ENCODE measurements at regions not wholly inside any gene's neighbourhood (a gene's known extent, or its start where the extent isn't known, plus 50 kb on each side); places are given as distances from the start of the nearest gene placed in this dataset.
A peak's percentile ranks its signal among the peaks of the same experiment; 100 is the strongest.
"Not testable (repeated sequence)": the region's sequence is repeated elsewhere in the genome, so short reads cannot be mapped to it uniquely, and the experiment has no call there.

GRCh38 chr17:43345515-43345914 is 53.3 kb upstream of the ARL4D start:
- DNase-seq (ENCODE audit: low spot score) = not testable (repeated sequence)

DNA sequence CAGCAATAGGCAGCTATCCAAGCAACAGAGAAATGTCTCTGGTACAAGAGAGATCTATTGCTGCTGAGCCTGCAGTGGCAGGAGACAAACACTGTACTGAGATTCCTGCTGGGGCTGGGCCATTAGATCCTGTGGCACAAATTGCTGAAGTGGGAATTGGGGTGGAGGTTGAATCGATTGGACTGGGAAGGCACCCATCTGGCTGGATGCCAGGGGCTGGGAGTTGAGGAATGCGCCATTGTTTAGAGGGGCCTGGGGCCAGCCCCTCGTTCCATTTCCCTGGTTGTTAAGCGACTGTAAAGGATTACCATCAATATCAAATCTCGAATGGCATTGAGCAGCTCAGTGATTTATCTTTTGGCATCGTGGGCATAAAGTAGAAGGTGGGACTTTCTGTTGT is 54.1 kb upstream of the ARL4D start:
- DNase-seq (ENCODE audit: low spot score) = no peak

DNA sequence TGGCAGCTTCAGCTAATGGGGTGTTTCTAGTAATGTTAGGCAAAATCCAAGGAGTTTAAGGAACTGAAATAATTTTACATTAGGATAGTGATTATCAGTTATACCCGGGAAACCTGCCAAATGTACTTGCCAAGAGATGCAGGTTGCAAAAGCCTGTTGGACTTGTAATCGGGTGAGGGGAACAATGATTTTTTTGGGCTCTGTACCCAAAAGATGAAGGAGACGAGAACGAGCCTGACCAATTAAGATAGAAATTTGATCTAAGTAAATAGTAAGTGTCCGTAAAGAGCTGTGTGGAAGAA is 56.3 kb upstream of the ARL4D start:
- no peak for DNase-seq (ENCODE audit: low spot score)

- DNase-seq (ENCODE audit: low spot score) = no peak
Observed at GRCh38 chr17:43341715-43342588, 56.8 kb upstream of the ARL4D start.

DNA sequence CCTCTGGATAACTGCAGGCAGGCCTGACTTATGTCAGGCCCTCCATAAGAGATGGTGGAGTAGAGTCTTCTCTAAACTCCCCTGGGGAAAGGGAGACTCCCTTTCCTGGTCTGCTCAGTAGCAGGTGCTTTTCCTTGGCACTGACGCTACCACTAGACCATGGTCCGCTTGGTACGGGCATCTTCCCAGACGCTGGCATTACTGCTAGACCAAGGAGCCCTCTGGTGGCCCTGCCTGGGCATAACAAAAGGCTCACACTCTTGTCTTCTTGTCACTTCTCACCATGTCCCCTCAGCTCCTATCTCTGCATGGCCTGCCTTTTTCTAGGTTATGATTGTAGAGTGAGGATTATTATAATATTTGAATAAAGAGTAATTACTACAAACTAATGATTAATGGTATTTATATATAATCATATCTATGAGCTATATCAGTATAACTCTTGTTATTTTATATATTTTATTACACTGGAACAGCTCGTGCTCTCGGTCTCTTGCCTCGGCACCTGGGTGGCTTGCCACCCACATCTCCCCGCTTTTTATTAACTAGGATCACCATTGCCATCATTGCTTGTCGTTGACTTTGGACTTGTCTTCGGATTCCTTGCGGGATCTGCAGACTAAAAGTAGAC is 59.8 kb upstream of the ARL4D start:
- DNase-seq (ENCODE audit: low spot score) = no peak

GRCh38 chr17:43337684-43338428 is 60.9 kb upstream of the ARL4D start:
- no peak for DNase-seq (ENCODE audit: low spot score)

DNA sequence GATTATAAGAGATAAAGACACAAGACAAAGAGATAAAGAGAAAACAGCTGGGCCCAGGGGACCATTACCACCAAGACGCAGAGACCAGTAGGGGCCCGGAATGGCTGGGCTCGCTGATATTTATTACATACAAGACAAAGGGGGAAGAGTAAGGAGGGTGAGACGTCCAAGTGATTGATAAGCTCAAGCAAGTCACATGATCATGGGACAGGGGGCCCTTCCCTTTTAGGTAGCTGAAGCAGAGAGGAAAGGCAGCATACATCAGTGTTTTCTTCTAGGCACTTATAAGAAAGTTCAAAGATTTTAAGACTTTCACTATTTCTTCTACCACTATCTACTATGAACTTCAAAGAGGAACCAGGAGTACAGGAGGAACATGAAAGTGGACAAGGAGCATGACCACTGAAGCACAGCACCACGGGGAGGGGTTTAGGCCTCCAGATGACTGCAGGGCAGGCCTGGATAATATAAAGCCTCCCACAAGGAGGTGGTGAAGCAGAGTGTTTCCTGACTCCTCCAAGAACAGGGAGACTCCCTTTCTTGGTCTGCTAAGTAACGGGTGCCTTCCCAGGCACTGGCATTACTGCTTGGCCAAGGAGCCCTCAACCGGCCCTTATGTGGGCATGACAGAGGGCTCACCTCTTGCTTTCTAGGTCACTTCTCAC is 63.9 kb upstream of the ARL4D start:
- DNase-seq (ENCODE audit: low spot score) = no peak

- no peak for DNase-seq (ENCODE audit: low spot score)
Observed at GRCh38 chr17:43333433-43333943, 65.3 kb upstream of the ARL4D start.

DNA sequence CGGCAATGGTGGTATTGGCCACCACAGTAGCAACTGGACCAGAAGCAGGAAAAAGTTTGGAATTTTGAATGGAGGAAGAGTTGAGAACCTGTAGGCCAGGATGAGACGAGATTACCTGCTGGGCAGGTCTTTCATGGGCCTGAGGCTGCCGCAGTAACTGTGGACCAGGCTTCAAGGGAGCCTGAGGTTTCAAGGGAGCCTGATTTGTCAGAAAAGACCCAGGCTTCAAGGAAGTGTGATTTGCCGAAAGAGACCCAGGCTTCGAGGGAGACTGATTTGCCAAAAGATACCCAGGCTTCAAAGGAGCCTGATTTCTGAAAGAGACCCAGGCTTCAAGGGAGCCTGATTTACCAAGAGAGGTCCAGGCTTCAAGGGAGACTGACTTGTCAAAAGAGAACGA is 66.6 kb upstream of the ARL4D start:
- DNase-seq (ENCODE audit: low spot score) = no peak

DNA sequence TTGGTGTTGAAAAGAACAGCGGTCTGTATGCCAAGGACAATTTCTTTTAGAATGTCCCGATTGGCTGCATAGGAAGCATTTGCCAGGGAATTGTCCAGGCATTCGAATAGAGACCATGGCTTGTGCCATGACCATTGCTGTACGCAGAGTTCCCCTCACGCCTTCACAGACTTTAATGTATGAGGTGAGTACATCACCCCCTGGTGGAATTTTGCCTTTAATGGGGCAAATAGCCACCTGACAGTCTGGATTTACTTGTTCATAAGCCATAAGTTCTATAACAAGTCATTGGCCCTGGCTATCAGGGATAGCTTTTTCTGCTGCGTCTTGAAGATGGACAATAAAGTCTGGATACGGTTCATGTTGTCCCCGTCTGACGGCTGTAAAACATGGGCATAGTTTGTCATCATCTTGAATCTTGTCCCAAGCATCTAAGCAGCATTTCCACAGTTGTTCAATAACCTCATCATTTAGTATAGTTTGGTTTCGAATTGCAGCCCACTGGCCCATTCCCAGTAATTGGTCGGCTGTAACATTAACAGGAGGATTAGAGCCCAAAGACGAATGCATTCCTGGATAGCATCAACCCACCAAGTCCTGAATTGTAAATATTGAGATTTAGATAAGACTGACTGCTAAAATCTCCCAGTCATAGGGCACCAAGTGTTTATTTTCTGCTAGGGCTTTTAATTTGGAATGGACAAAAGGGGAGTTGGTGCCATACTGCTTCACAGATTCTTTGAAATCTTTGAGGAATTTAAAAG is 67.7 kb upstream of the ARL4D start:
- peak; percentile 4 for DNase-seq (ENCODE audit: low spot score)

GRCh38 chr17:43329183-43329582 is 69.6 kb upstream of the ARL4D start:
- DNase-seq (ENCODE audit: low spot score) = no peak

GRCh38 chr17:43328650-43329049 is 70.1 kb upstream of the ARL4D start:
- DNase-seq (ENCODE audit: low spot score) = no peak

- DNase-seq (ENCODE audit: low spot score) = no peak
Observed at GRCh38 chr17:43327834-43328420, 70.9 kb upstream of the ARL4D start.

GRCh38 chr17:43327421-43327820 is 71.4 kb upstream of the ARL4D start:
- no peak for DNase-seq (ENCODE audit: low spot score)

GRCh38 chr17:43326490-43327275 is 72.1 kb upstream of the ARL4D start:
- no peak for DNase-seq (ENCODE audit: low spot score)

GRCh38 chr17:43324205-43324893 is 74.4 kb upstream of the ARL4D start:
- no peak for DNase-seq (ENCODE audit: low spot score)

DNA sequence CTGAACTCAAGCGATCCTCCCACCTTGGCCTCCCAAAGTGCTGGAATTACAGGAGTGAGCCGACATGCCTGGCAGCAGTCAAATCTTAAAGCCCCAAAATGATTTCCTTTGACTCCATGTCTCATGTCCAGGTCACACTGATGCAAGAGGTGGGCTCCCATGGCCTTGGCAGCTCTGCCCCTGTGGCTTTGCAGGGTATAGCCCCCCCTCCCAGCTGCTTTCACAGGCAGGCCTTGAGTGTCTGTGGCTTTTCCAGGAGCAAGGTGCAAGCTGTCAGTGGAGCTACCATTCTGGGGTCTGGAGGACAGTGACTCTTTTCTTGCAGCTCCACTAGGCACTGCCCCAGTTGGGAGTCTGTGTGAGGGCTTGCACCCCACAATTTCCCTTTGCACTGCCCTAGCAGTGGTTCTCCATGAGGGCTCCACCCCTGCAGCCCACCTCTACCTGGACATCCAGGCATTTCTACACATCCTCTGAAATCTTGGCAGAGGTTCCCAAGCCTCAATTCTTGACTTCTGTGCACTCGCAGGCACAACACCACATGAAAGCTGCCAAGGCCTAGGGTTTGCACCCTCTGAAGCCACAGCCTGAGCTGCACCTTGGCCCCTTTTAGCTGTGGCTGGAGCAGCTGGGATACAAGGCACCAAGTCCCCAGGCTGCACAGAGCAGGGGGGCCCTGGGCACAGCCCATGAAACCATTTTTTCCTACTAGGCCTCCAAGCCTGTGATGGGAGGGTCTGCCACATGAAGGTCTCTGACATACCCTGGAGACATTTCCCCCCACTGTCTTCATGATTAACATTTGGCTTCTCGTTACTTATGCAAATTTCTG is 79.3 kb upstream of the ARL4D start:
- no peak for DNase-seq (ENCODE audit: low spot score)

GRCh38 chr17:43316522-43317142 is 82.2 kb upstream of the ARL4D start:
- DNase-seq (ENCODE audit: low spot score) = peak; percentile 12

Measured in germinal center (tissue), 1 donor.